Activated CD8-positive, alpha-beta T cell treated with anti-CD3 and anti-CD28 coated beads for 36 hours (primary cell): ENCODE measurements at regions not wholly inside any gene's neighbourhood (a gene's known extent, or its start where the extent isn't known, plus 50 kb on each side); places are given as distances from the start of the nearest gene placed in this dataset.

Source experiments
- ATAC-seq: fragments of 200-7000 bp; cut with Tn5 transposase; one replicate; pipeline ENCODE4 v1.10.0; 2021; ENCODE audit warnings: mild to moderate bottlenecking, moderate library complexity
- CTCF ChIA-PET: fragments of 350-600 bp; sonication (Branson Sonifier 250); formaldehyde crosslinking; loops from one replicate; lab custom pipeline; 2021; ENCODE audit warnings: antibody characterized with exemption; lab: Charles Lee
- POLR2A ChIA-PET: fragments of 350-600 bp; sonication (Branson Sonifier 250); formaldehyde crosslinking; loops from one replicate; lab custom pipeline; 2021; ENCODE audit warnings: antibody characterized with exemption; lab: Charles Lee
- DNase-seq: peaks from one replicate; pipeline ENCODE4 v3.0.0-alpha.2; 2020
- H3K27ac Mint-ChIP-seq: one replicate; pipeline ENCODE4 v1.8.0; 2021; ENCODE audit warnings: mild to moderate bottlenecking, mixed read lengths
- H3K27me3 Mint-ChIP-seq: one replicate; pipeline ENCODE4 v1.8.0; 2021; ENCODE audit warnings: mixed read lengths
- H3K36me3 Mint-ChIP-seq: one replicate; pipeline ENCODE4 v1.8.0; 2021; ENCODE audit warnings: low read depth, mixed read lengths
- H3K4me1 Mint-ChIP-seq: one replicate; pipeline ENCODE4 v1.8.0; 2021; ENCODE audit warnings: low read depth, mixed read lengths
- H3K4me3 Mint-ChIP-seq: one replicate; pipeline ENCODE4 v1.8.0; 2021; ENCODE audit warnings: mild to moderate bottlenecking, moderate library complexity, mixed read lengths
- H3K9me3 Mint-ChIP-seq: one replicate; pipeline ENCODE4 v1.8.0; 2021; ENCODE audit warnings: mixed read lengths
- intact Hi-C: fragments of 100-400 bp; cut with micrococcal nuclease; formaldehyde crosslinking; loops from one replicate; pipeline ENCODE4 v1.10.0; 2022
- TF ChIP-seq, protein P1 (sequence below): fragments of 200-600 bp; IDR thresholded peaks from one replicate; pipeline ENCODE4 v1.8.0; 2022; ENCODE audit warnings: antibody characterized with exemption, mild to moderate bottlenecking

DNA sequence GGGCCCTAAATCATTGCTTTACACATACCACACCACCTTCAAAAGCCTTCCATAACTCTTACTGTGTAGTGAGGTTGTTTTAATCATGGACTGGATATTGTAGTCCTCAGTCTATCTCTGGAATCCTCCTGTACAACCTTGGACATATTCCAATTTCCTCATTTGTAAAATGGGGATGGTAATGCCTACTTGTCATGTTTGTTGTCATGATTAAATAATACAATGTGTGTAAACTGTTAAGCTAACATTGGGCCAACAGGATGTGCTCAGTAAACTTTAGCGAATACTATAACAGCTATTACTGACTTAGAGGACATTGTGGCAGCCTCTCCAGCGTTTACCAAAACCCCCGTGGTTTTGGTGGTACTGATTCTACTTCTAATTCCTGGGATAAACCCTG lies 74.7 kb upstream of the PTPRM start:
- Mint-ChIP-seq H3K36me3 (no peaks in the 10 kb centered on the region), H3K9me3 (peaks cover 3% of the 10 kb centered on the region), H3K4me3 (no peak overlapping the region), H3K27me3 (no peaks in the 10 kb centered on the region), H3K4me1 (no peaks in the 10 kb centered on the region), H3K27ac (no peak overlapping the region)
- TF ChIP-seq, protein P1, sequence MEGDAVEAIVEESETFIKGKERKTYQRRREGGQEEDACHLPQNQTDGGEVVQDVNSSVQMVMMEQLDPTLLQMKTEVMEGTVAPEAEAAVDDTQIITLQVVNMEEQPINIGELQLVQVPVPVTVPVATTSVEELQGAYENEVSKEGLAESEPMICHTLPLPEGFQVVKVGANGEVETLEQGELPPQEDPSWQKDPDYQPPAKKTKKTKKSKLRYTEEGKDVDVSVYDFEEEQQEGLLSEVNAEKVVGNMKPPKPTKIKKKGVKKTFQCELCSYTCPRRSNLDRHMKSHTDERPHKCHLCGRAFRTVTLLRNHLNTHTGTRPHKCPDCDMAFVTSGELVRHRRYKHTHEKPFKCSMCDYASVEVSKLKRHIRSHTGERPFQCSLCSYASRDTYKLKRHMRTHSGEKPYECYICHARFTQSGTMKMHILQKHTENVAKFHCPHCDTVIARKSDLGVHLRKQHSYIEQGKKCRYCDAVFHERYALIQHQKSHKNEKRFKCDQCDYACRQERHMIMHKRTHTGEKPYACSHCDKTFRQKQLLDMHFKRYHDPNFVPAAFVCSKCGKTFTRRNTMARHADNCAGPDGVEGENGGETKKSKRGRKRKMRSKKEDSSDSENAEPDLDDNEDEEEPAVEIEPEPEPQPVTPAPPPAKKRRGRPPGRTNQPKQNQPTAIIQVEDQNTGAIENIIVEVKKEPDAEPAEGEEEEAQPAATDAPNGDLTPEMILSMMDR = no peak
- CTCF ChIA-PET = no interaction called here
- POLR2A ChIA-PET = interaction anchor here (0.6 kb wide), 1 partner anchor 354 kb away, joined by 4 read pairs; no protein-coding TSS in a partner anchor
- ATAC-seq (no peak), DNase-seq (no peak)
- intact Hi-C loops = no loop called here

DNA sequence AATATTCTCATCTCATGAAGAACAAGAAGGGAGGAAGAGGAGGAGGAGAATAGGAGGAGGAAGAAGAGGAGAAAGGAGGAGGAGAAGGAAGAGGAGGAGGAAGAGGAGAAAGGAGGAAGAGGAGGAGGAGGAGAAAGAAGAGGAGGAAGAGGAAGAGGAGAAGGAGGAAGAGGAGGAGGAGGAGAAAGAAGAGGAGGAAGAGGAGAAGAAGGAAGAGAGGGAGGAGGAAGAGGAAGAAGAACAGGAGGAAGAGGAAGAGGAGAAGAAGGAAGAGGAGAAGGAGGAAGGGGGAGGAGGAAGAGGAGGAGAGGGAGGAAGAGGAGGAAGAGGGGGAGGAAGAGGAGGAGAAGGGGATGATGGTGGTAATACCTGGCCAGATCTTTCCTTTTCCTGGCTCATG lies 70.0 kb upstream of the PTPRM start:
- no peaks in the 10 kb centered on the region for H3K4me1 Mint-ChIP-seq
- no peaks in the 10 kb centered on the region for H3K9me3 Mint-ChIP-seq
- TF ChIP-seq, protein P1 = no peak
- no peaks in the 10 kb centered on the region for H3K36me3 Mint-ChIP-seq
- ChIA-PET CTCF (no interaction called here), POLR2A (no interaction called here)
- ATAC-seq = no peak
- intact Hi-C loops = no loop called here
- no peak overlapping the region for H3K4me3 Mint-ChIP-seq
- DNase-seq = no peak
- no peaks in the 10 kb centered on the region for H3K27me3 Mint-ChIP-seq
- H3K27ac Mint-ChIP-seq = no peak overlapping the region

DNA sequence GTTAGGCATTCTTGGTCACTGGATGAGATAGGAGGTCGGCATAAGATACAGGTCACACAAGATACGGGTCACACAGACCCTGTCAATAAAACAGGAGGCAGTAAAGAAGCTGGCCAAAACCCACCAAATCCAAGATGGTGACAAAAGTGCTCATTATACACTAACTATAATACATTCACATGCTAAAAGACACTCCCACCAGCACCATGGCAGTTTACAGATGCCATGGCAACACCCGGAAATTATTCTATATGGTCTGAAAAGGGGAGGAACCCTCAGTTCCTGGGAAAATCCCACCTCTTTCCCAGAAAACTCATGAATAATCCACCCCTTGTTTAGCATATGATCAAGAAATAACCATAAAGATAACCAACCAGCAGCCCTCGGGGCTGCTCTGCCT lies 56.0 kb upstream of the PTPRM start:
- H3K27me3 Mint-ChIP-seq = no peaks in the 10 kb centered on the region
- H3K4me1 Mint-ChIP-seq = no peaks in the 10 kb centered on the region
- no peak overlapping the region for H3K4me3 Mint-ChIP-seq
- ATAC-seq (no peak), DNase-seq (no peak)
- intact Hi-C loops = no loop called here
- no peaks in the 10 kb centered on the region for H3K36me3 Mint-ChIP-seq
- peaks cover 3% of the 10 kb centered on the region for H3K9me3 Mint-ChIP-seq
- ChIA-PET POLR2A (no interaction called here), CTCF (no interaction called here)
- TF ChIP-seq, protein P1 = no peak
- no peak overlapping the region for H3K27ac Mint-ChIP-seq

GRCh38 chr18:7512348-7512747 lies 54.8 kb upstream of the PTPRM start:
- Mint-ChIP-seq H3K27ac (no peak overlapping the region), H3K36me3 (no peaks in the 10 kb centered on the region), H3K4me3 (no peak overlapping the region), H3K27me3 (no peaks in the 10 kb centered on the region), H3K4me1 (no peaks in the 10 kb centered on the region), H3K9me3 (peaks cover 3% of the 10 kb centered on the region)
- no peak for ATAC-seq
- POLR2A ChIA-PET = no interaction called here
- DNase-seq = no peak
- CTCF ChIA-PET = no interaction called here
- TF ChIP-seq, protein P1 = no peak
- intact Hi-C loops = no loop called here

GRCh38 chr18:7512990-7513389 lies 54.1 kb upstream of the PTPRM start:
- H3K9me3 Mint-ChIP-seq = peaks cover 3% of the 10 kb centered on the region
- H3K36me3 Mint-ChIP-seq = no peaks in the 10 kb centered on the region
- intact Hi-C loops = no loop called here
- ATAC-seq (no peak), DNase-seq (no peak)
- H3K27ac Mint-ChIP-seq = no peak overlapping the region
- no peaks in the 10 kb centered on the region for H3K4me1 Mint-ChIP-seq
- H3K4me3 Mint-ChIP-seq = no peak overlapping the region
- CTCF ChIA-PET = no interaction called here
- H3K27me3 Mint-ChIP-seq = no peaks in the 10 kb centered on the region
- POLR2A ChIA-PET = no interaction called here
- TF ChIP-seq, protein P1 = no peak
